Central memory CD8-positive, alpha-beta T cell (primary cell): ENCODE measurements at regions not wholly inside any gene's neighbourhood (a gene's known extent, or its start where the extent isn't known, plus 50 kb on each side); places are given as distances from the start of the nearest gene placed in this dataset.
A peak's percentile ranks its signal among the peaks of the same experiment; 100 is the strongest.
"Not testable (repeated sequence)": the region's sequence is repeated elsewhere in the genome, so short reads cannot be mapped to it uniquely, and the experiment has no call there.

ENCODE experiments used
- ATAC-seq: fragments of 150-1000 bp; cut with Tn5 transposase; replicated peaks from 2 replicates; pipeline ENCODE4 v1.10.0; 2022; ENCODE audit warnings: mild to moderate bottlenecking, moderate FRiP score, moderate number of reproducible peaks; ENCODE audit not compliant: poor library complexity, severe bottlenecking; ENCODE audit errors: extremely low read depth
- DNase-seq, 2 donors: peaks; one replicate each; pipeline ENCODE4 v3.0.0; 2021; ENCODE audit warnings: low spot score in 2 of 2
- H3K27ac Mint-ChIP-seq: one replicate; pipeline ENCODE4 v1.8.0; 2022; ENCODE audit warnings: low read depth, mild to moderate bottlenecking, moderate library complexity, mixed read lengths
- H3K27me3 Mint-ChIP-seq: one replicate; pipeline ENCODE4 v1.8.0; 2022; ENCODE audit warnings: mixed read lengths
- H3K36me3 Mint-ChIP-seq: one replicate; pipeline ENCODE4 v1.8.0; 2022; ENCODE audit warnings: mild to moderate bottlenecking, moderate library complexity, mixed read lengths; ENCODE audit not compliant: insufficient read depth
- H3K4me1 Mint-ChIP-seq: one replicate; pipeline ENCODE4 v1.8.0; 2022; ENCODE audit warnings: mixed read lengths
- H3K4me3 Mint-ChIP-seq: one replicate; pipeline ENCODE4 v1.8.0; 2022; ENCODE audit warnings: mild to moderate bottlenecking, moderate library complexity, mixed read lengths
- H3K9me3 Mint-ChIP-seq: one replicate; pipeline ENCODE4 v1.8.0; 2022; ENCODE audit warnings: mixed read lengths

- Mint-ChIP-seq H3K36me3 (no peaks in the 10 kb centered on the region), H3K4me1 (no peaks in the 10 kb centered on the region), H3K4me3 (no peak overlapping the region), H3K9me3 (no peaks in the 10 kb centered on the region), H3K27me3 (no peaks in the 10 kb centered on the region), H3K27ac (no peak overlapping the region)
- DNase-seq = no peak
- ATAC-seq = no peak
Measured at GRCh38 chrX:125152011-125152410, 167.7 kb upstream of the TEX13C start.

GRCh38 chrX:125153621-125154020 is 166.1 kb upstream of the TEX13C start:
- H3K9me3 Mint-ChIP-seq = no peaks in the 10 kb centered on the region
- no peaks in the 10 kb centered on the region for H3K36me3 Mint-ChIP-seq
- no peak for DNase-seq
- no peaks in the 10 kb centered on the region for H3K27me3 Mint-ChIP-seq
- no peaks in the 10 kb centered on the region for H3K4me1 Mint-ChIP-seq
- no peak overlapping the region for H3K27ac Mint-ChIP-seq
- H3K4me3 Mint-ChIP-seq = no peak overlapping the region
- no peak for ATAC-seq

GRCh38 chrX:125154288-125155257 is 165.1 kb upstream of the TEX13C start:
- not testable (repeated sequence) for DNase-seq, ATAC-seq, H3K27me3 Mint-ChIP-seq, H3K27ac Mint-ChIP-seq, H3K9me3 Mint-ChIP-seq, H3K36me3 Mint-ChIP-seq, H3K4me1 Mint-ChIP-seq, H3K4me3 Mint-ChIP-seq

- ATAC-seq, H3K4me3 Mint-ChIP-seq, H3K9me3 Mint-ChIP-seq, H3K4me1 Mint-ChIP-seq, DNase-seq, H3K36me3 Mint-ChIP-seq, H3K27me3 Mint-ChIP-seq, H3K27ac Mint-ChIP-seq: not testable (repeated sequence)
Measured at GRCh38 chrX:125155296-125156033, 164.2 kb upstream of the TEX13C start.

- DNase-seq (no peak), ATAC-seq (no peak)
- H3K36me3 Mint-ChIP-seq = no peaks in the 10 kb centered on the region
- no peaks in the 10 kb centered on the region for H3K27me3 Mint-ChIP-seq
- H3K4me3 Mint-ChIP-seq = no peak overlapping the region
- H3K9me3 Mint-ChIP-seq = no peaks in the 10 kb centered on the region
- H3K27ac Mint-ChIP-seq = no peak overlapping the region
- H3K4me1 Mint-ChIP-seq = no peaks in the 10 kb centered on the region
Measured at GRCh38 chrX:125170459-125170858, 149.2 kb upstream of the TEX13C start.

- no peak overlapping the region for H3K4me3 Mint-ChIP-seq
- no peaks in the 10 kb centered on the region for H3K9me3 Mint-ChIP-seq
- no peaks in the 10 kb centered on the region for H3K4me1 Mint-ChIP-seq
- no peak for ATAC-seq
- DNase-seq = no peak
- H3K36me3 Mint-ChIP-seq = no peaks in the 10 kb centered on the region
- no peak overlapping the region for H3K27ac Mint-ChIP-seq
- no peaks in the 10 kb centered on the region for H3K27me3 Mint-ChIP-seq
Measured at GRCh38 chrX:125172531-125172930, 147.1 kb upstream of the TEX13C start.

GRCh38 chrX:125175991-125176584 is 143.6 kb upstream of the TEX13C start:
- Mint-ChIP-seq H3K4me3 (no peak overlapping the region), H3K36me3 (no peaks in the 10 kb centered on the region), H3K9me3 (no peaks in the 10 kb centered on the region), H3K4me1 (no peaks in the 10 kb centered on the region), H3K27ac (no peak overlapping the region), H3K27me3 (no peaks in the 10 kb centered on the region)
- ATAC-seq (no peak), DNase-seq (no peak)

GRCh38 chrX:125193921-125194320 is 125.8 kb upstream of the TEX13C start:
- peaks cover 34% of the 10 kb centered on the region for H3K27me3 Mint-ChIP-seq
- H3K36me3 Mint-ChIP-seq = peaks cover 2% of the 10 kb centered on the region
- ATAC-seq = no peak
- no peak overlapping the region for H3K4me3 Mint-ChIP-seq
- DNase-seq = no peak
- no peaks in the 10 kb centered on the region for H3K4me1 Mint-ChIP-seq
- no peaks in the 10 kb centered on the region for H3K9me3 Mint-ChIP-seq
- H3K27ac Mint-ChIP-seq = no peak overlapping the region

GRCh38 chrX:125198546-125198945 is 121.1 kb upstream of the TEX13C start:
- no peak for ATAC-seq

GRCh38 chrX:125202591-125203248 is 117.0 kb upstream of the TEX13C start:
- Mint-ChIP-seq H3K27me3 (peaks cover 32% of the 10 kb centered on the region), H3K27ac (peak overlapping the region; percentile 46)
- DNase-seq = no peak

More at GRCh38 chrX:125198546-125198945, 121.1 kb upstream of the TEX13C start:
- H3K4me1 Mint-ChIP-seq = peaks cover 10% of the 10 kb centered on the region
- no peak overlapping the region for H3K4me3 Mint-ChIP-seq
- H3K9me3 Mint-ChIP-seq = no peaks in the 10 kb centered on the region
- H3K27ac Mint-ChIP-seq = no peak overlapping the region
- no peak for DNase-seq
- H3K36me3 Mint-ChIP-seq = no peaks in the 10 kb centered on the region
- H3K27me3 Mint-ChIP-seq = peaks cover 43% of the 10 kb centered on the region

GRCh38 chrX:125203365-125203736 is 116.3 kb upstream of the TEX13C start:
- H3K36me3 Mint-ChIP-seq = peaks cover 2% of the 10 kb centered on the region
- peak overlapping the region; percentile 80 for H3K4me3 Mint-ChIP-seq
- no peaks in the 10 kb centered on the region for H3K9me3 Mint-ChIP-seq
- ATAC-seq = no peak
- H3K27me3 Mint-ChIP-seq = peaks cover 32% of the 10 kb centered on the region
- peaks cover 24% of the 10 kb centered on the region for H3K4me1 Mint-ChIP-seq
- H3K27ac Mint-ChIP-seq = peak overlapping the region; percentile 46
- DNase-seq = no peak

More at GRCh38 chrX:125202591-125203248, 117.0 kb upstream of the TEX13C start:
- peaks cover 2% of the 10 kb centered on the region for H3K36me3 Mint-ChIP-seq
- H3K9me3 Mint-ChIP-seq = no peaks in the 10 kb centered on the region
- no peak for ATAC-seq
- peak overlapping the region; percentile 80 for H3K4me3 Mint-ChIP-seq
- peaks cover 24% of the 10 kb centered on the region for H3K4me1 Mint-ChIP-seq
